HEK293T (cell line): ENCODE measurements at regions not wholly inside any gene's neighbourhood (a gene's known extent, or its start where the extent isn't known, plus 50 kb on each side); places are given as distances from the start of the nearest gene placed in this dataset.
"Not testable (repeated sequence)": the region's sequence is repeated elsewhere in the genome, so short reads cannot be mapped to it uniquely, and the experiment has no call there.

Experiments used
- BHLHE40 ChIP-seq: fragments of 450-650 bp; IDR thresholded peaks from 2 replicates; pipeline ENCODE4 v1.6.1; 2016; ENCODE audit warnings: mild to moderate bottlenecking, moderate library complexity, borderline replicate concordance
- CTBP1 ChIP-seq: fragments of 450-650 bp; IDR thresholded peaks from 2 replicates; pipeline ENCODE4 v1.6.1; 2016; ENCODE audit warnings: borderline replicate concordance
- ELF4 ChIP-seq: fragments of 450-650 bp; IDR thresholded peaks from 2 replicates; pipeline ENCODE4 v1.6.1; 2017; ENCODE audit warnings: antibody characterized with exemption
- FOXA1 ChIP-seq: fragments of 450-650 bp; IDR thresholded peaks from 2 replicates; pipeline ENCODE4 v1.6.1; 2016; ENCODE audit warnings: mild to moderate bottlenecking
- FOXK2 ChIP-seq: fragments of 450-650 bp; IDR thresholded peaks from 2 replicates; pipeline ENCODE4 v1.6.1; 2016; ENCODE audit warnings: mild to moderate bottlenecking
- FOXM1 ChIP-seq: fragments of 450-650 bp; IDR thresholded peaks from 2 replicates; pipeline ENCODE4 v1.6.1; 2017; ENCODE audit warnings: mild to moderate bottlenecking, borderline replicate concordance
- HDGF ChIP-seq: fragments of 450-650 bp; IDR thresholded peaks from 2 replicates; pipeline ENCODE4 v1.6.1; 2017; ENCODE audit warnings: antibody characterized with exemption, borderline replicate concordance
- L3MBTL2 ChIP-seq: fragments of 450-650 bp; conservative IDR thresholded peaks from 2 replicates; pipeline ENCODE4 v1.6.1; 2016; ENCODE audit warnings: mild to moderate bottlenecking
- NFRKB ChIP-seq: fragments of 450-650 bp; IDR thresholded peaks from 2 replicates; pipeline ENCODE4 v1.6.1; 2016; ENCODE audit warnings: mild to moderate bottlenecking, moderate library complexity
- PKNOX1 ChIP-seq: fragments of 450-650 bp; IDR thresholded peaks from 2 replicates; pipeline ENCODE4 v1.6.1; 2016
- SP1 ChIP-seq: fragments of 450-650 bp; IDR thresholded peaks from 2 replicates; pipeline ENCODE4 v1.6.1; 2017
- SUZ12 ChIP-seq: fragments of 450-650 bp; IDR thresholded peaks from 2 replicates; pipeline ENCODE4 v1.6.1; 2016; ENCODE audit warnings: mild to moderate bottlenecking
- TARDBP ChIP-seq: fragments of 450-650 bp; IDR thresholded peaks from 2 replicates; pipeline ENCODE4 v1.6.1; 2016
- ZNF384 ChIP-seq: fragments of 450-650 bp; IDR thresholded peaks from 2 replicates; pipeline ENCODE4 v1.6.1; 2016

- not testable (repeated sequence) for TF ChIP-seq FOXM1, FOXK2, BHLHE40, CTBP1, SP1, TARDBP, HDGF, PKNOX1, FOXA1, SUZ12, L3MBTL2, ELF4, NFRKB, ZNF384
Observed at GRCh38 chr3:67930394-67930793, 276.0 kb upstream of the SUCLG2 start.
